ENCODE measurements at regions not wholly inside any gene's neighbourhood (a gene's known extent, or its start where the extent isn't known, plus 50 kb on each side); places are given as distances from the start of the nearest gene placed in this dataset.

GRCh38 chr9:103397868-103398600, 402.9 kb downstream of the CYLC2 start:
- Histone ChIP-seq H2AFZ (ENCODE audit: low read depth, low read length) (no peak overlapping the region), H3K4me3 (replicated peaks in 1 of 3; ENCODE audit: insufficient read depth in 1 of 3, low read depth in 1 of 3, low read length in 3 of 3) (no peak overlapping the region), H3K79me2 (ENCODE audit: control insufficient read depth, insufficient read depth, low read length) (no peaks in the 10 kb centered on the region), H3K9ac (replicated peaks; ENCODE audit: extremely low read depth, insufficient read depth, low read length) (no peak overlapping the region), H3K9me3 (replicated peaks; ENCODE audit: control insufficient read depth, insufficient read depth, low read length) (no peaks in the 10 kb centered on the region), H4K20me1 (replicated peaks; ENCODE audit: control insufficient read depth, extremely low read depth, insufficient read depth, low read length) (no peaks in the 10 kb centered on the region), H3K36me3 (ENCODE audit: control insufficient read depth in 2 of 2, extremely low read depth in 1 of 2, insufficient read depth in 2 of 2, low read length in 2 of 2) (no peaks in the 10 kb centered on the region), H3K27me3 (ENCODE audit: control insufficient read depth in 2 of 2, insufficient read depth in 2 of 2, low read length in 2 of 2) (no peaks in the 10 kb centered on the region), H3K4me2 (ENCODE audit: insufficient read depth, low read length) (no peak overlapping the region), H3K27ac (ENCODE audit: insufficient read depth, low read depth, low read length) (no peak overlapping the region), H3K9me1 (replicated peaks; ENCODE audit: control insufficient read depth, extremely low read depth, insufficient read depth, low read length) (no peaks in the 10 kb centered on the region), H3K4me1 (ENCODE audit: control insufficient read depth, extremely low read depth, insufficient read depth, low read length) (no peaks in the 10 kb centered on the region)
- dilution Hi-C loops (cut with MboI; ENCODE audit: extremely low pct_ligation_motif_present, low sequenced_read_pairs) (no loop called here), intact Hi-C loops (cut with micrococcal nuclease) (no loop called here)
- POLR2A ChIA-PET: no interaction called here
- BruUV-seq (replicated peaks): no TSS peak
- FAIRE-seq (no peak), DNase-seq (ENCODE audit: low read depth, low spot score) (no peak)
- peak; percentile 12 to 28 for TF ChIP-seq CTCF (IDR thresholded peaks at IDR 0.05; ENCODE audit: extremely low read depth in 1 of 2, insufficient read depth in 1 of 2, low read depth in 1 of 2, low read length in 2 of 2)
- no peak for TF ChIP-seq GATA2 (IDR thresholded peaks at IDR 0.05; ENCODE audit: insufficient read depth, insufficient read length, low read depth, low read length)
- CTCF ChIA-PET: no interaction called here

- ChIA-PET POLR2A (no interaction called here), CTCF (no interaction called here)
- no peaks in the 10 kb centered on the region for H4K20me1 ChIP-seq (replicated peaks; ENCODE audit: control insufficient read depth, extremely low read depth, insufficient read depth, low read length)
- TF ChIP-seq FOS (IDR thresholded peaks at IDR 0.05; ENCODE audit: borderline replicate concordance, insufficient read depth, low read length) (no peak), MAX (IDR thresholded peaks at IDR 0.05; ENCODE audit: insufficient read depth, insufficient read length) (no peak), EZH2 (IDR thresholded peaks at IDR 0.05; ENCODE audit: borderline replicate concordance, low read depth, low read length, severe bottlenecking) (no peak), JUN (IDR thresholded peaks at IDR 0.05; ENCODE audit: borderline replicate concordance, insufficient read depth, insufficient read length, low read depth) (no peak), GATA2 (IDR thresholded peaks at IDR 0.05; ENCODE audit: insufficient read depth, insufficient read length, low read depth, low read length) (no peak), CTCF (IDR thresholded peaks at IDR 0.05; ENCODE audit: extremely low read depth in 1 of 2, insufficient read depth in 1 of 2, low read depth in 1 of 2, low read length in 2 of 2) (no peak), MYC (IDR thresholded peaks at IDR 0.05; ENCODE audit: low read depth, low read length) (no peak), POLR2AphosphoS5 (IDR thresholded peaks at IDR 0.05; ENCODE audit: insufficient read depth, low read depth, low read length) (no peak)
- intact Hi-C loops (cut with micrococcal nuclease): no loop called here
- no peak overlapping the region for H3K4me2 ChIP-seq (ENCODE audit: insufficient read depth, low read length)
- no peak overlapping the region for H2AFZ ChIP-seq (ENCODE audit: low read depth, low read length)
- H3K27me3 ChIP-seq (ENCODE audit: control insufficient read depth in 2 of 2, insufficient read depth in 2 of 2, low read length in 2 of 2): no peaks in the 10 kb centered on the region
- DNase-seq (ENCODE audit: low read depth, low spot score): no peak
- no peaks in the 10 kb centered on the region for H3K36me3 ChIP-seq (ENCODE audit: control insufficient read depth in 2 of 2, extremely low read depth in 1 of 2, insufficient read depth in 2 of 2, low read length in 2 of 2)
- no TSS peak for BruUV-seq (replicated peaks)
- no peaks in the 10 kb centered on the region for H3K9me3 ChIP-seq (replicated peaks; ENCODE audit: control insufficient read depth, insufficient read depth, low read length)
- H3K9ac ChIP-seq (replicated peaks; ENCODE audit: extremely low read depth, insufficient read depth, low read length): no peak overlapping the region
- H3K27ac ChIP-seq (ENCODE audit: insufficient read depth, low read depth, low read length): no peak overlapping the region
- no peak for FAIRE-seq
- H3K9me1 ChIP-seq (replicated peaks; ENCODE audit: control insufficient read depth, extremely low read depth, insufficient read depth, low read length): no peaks in the 10 kb centered on the region
- dilution Hi-C loops (cut with MboI; ENCODE audit: extremely low pct_ligation_motif_present, low sequenced_read_pairs): no loop called here
- H3K4me1 ChIP-seq (ENCODE audit: control insufficient read depth, extremely low read depth, insufficient read depth, low read length): no peaks in the 10 kb centered on the region
- no peaks in the 10 kb centered on the region for H3K79me2 ChIP-seq (ENCODE audit: control insufficient read depth, insufficient read depth, low read length)
- H3K4me3 ChIP-seq (replicated peaks in 1 of 3; ENCODE audit: insufficient read depth in 1 of 3, low read depth in 1 of 3, low read length in 3 of 3): no peak overlapping the region
Observed at GRCh38 chr9:103399535-103399934, 404.4 kb downstream of the CYLC2 start.
